ENCODE measurements at regions not wholly inside any gene's neighbourhood (a gene's known extent, or its start where the extent isn't known, plus 50 kb on each side); places are given as distances from the start of the nearest gene placed in this dataset.

DNA sequence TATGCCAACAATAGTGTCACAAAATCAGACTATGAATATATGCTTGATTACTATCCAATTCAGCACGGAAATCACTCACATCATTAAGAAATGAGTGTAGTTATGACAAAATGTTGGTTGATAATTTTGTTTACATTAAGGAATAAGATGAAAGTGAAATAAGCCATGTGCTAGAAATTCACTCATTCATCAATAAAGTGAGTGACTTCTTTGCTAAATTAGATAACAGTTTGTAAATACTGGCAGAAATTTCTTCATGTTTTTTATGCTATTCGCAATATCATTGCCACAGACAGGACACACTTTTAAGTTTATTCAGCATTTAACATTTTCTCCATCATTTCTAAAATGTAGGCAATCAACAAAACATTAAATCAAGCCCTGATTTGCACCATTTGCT, 147.5 kb upstream of the FSCB start:
- TF ChIP-seq, protein P1, sequence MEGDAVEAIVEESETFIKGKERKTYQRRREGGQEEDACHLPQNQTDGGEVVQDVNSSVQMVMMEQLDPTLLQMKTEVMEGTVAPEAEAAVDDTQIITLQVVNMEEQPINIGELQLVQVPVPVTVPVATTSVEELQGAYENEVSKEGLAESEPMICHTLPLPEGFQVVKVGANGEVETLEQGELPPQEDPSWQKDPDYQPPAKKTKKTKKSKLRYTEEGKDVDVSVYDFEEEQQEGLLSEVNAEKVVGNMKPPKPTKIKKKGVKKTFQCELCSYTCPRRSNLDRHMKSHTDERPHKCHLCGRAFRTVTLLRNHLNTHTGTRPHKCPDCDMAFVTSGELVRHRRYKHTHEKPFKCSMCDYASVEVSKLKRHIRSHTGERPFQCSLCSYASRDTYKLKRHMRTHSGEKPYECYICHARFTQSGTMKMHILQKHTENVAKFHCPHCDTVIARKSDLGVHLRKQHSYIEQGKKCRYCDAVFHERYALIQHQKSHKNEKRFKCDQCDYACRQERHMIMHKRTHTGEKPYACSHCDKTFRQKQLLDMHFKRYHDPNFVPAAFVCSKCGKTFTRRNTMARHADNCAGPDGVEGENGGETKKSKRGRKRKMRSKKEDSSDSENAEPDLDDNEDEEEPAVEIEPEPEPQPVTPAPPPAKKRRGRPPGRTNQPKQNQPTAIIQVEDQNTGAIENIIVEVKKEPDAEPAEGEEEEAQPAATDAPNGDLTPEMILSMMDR (IDR thresholded peaks at IDR 0.05) = no peak
- TF ChIP-seq POLR2A (IDR thresholded peaks at IDR 0.05) = no peak
- TF ChIP-seq EP300 (IDR thresholded peaks at IDR 0.05) = no peak

Measured in ovary (tissue), 3 donors.